ENCODE measurements at regions not wholly inside any gene's neighbourhood (a gene's known extent, or its start where the extent isn't known, plus 50 kb on each side); places are given as distances from the start of the nearest gene placed in this dataset.

- no peak for TF ChIP-seq CTCF (IDR thresholded peaks at IDR 0.05; ENCODE audit: unreplicated experiment)
- H3K9me3 Mint-ChIP-seq (ENCODE audit: low read depth) = peaks cover 4% of the 10 kb centered on the region
- no peaks in the 10 kb centered on the region for H3K36me3 Mint-ChIP-seq (ENCODE audit: insufficient read depth)
- no peak overlapping the region for H3K27ac Mint-ChIP-seq
- H3K4me1 Mint-ChIP-seq (ENCODE audit: low read depth) = peaks cover 19% of the 10 kb centered on the region
- H3K27me3 Mint-ChIP-seq = peaks cover 7% of the 10 kb centered on the region
- H3K4me3 Mint-ChIP-seq (ENCODE audit: low read depth) = no peak overlapping the region
- DNase-seq (ENCODE audit: low spot score, unreplicated experiment) = no peak
These were observed 157.2 kb downstream of the EDEM1 start for GRCh38 chr3:5344707-5345106.

- H3K27me3 Mint-ChIP-seq = peaks cover 3% of the 10 kb centered on the region
- DNase-seq (ENCODE audit: low spot score, unreplicated experiment) = no peak
- no peak overlapping the region for H3K27ac Mint-ChIP-seq
- H3K36me3 Mint-ChIP-seq (ENCODE audit: insufficient read depth) = no peaks in the 10 kb centered on the region
- TF ChIP-seq CTCF (IDR thresholded peaks at IDR 0.05; ENCODE audit: unreplicated experiment) = no peak
- H3K9me3 Mint-ChIP-seq (ENCODE audit: low read depth) = peaks cover 5% of the 10 kb centered on the region
- peaks cover 12% of the 10 kb centered on the region for H3K4me1 Mint-ChIP-seq (ENCODE audit: low read depth)
- H3K4me3 Mint-ChIP-seq (ENCODE audit: low read depth) = no peak overlapping the region
These were observed 160.0 kb downstream of the EDEM1 start for GRCh38 chr3:5347486-5347885.

- Mint-ChIP-seq H3K9me3 (ENCODE audit: low read depth) (peaks cover 5% of the 10 kb centered on the region), H3K27ac (no peak overlapping the region), H3K27me3 (peaks cover 3% of the 10 kb centered on the region), H3K36me3 (ENCODE audit: insufficient read depth) (no peaks in the 10 kb centered on the region), H3K4me3 (ENCODE audit: low read depth) (no peak overlapping the region), H3K4me1 (ENCODE audit: low read depth) (peaks cover 12% of the 10 kb centered on the region)
- TF ChIP-seq CTCF (IDR thresholded peaks at IDR 0.05; ENCODE audit: unreplicated experiment) = no peak
- DNase-seq (ENCODE audit: low spot score, unreplicated experiment) = no peak
These were observed 160.9 kb downstream of the EDEM1 start for GRCh38 chr3:5348229-5348902.

- no peak overlapping the region for H3K4me3 Mint-ChIP-seq (ENCODE audit: low read depth)
- no peak for TF ChIP-seq CTCF (IDR thresholded peaks at IDR 0.05; ENCODE audit: unreplicated experiment)
- H3K27me3 Mint-ChIP-seq = peaks cover 4% of the 10 kb centered on the region
- no peaks in the 10 kb centered on the region for H3K36me3 Mint-ChIP-seq (ENCODE audit: insufficient read depth)
- peaks cover 5% of the 10 kb centered on the region for H3K9me3 Mint-ChIP-seq (ENCODE audit: low read depth)
- H3K27ac Mint-ChIP-seq = no peak overlapping the region
- no peak for DNase-seq (ENCODE audit: low spot score, unreplicated experiment)
- H3K4me1 Mint-ChIP-seq (ENCODE audit: low read depth) = peaks cover 2% of the 10 kb centered on the region
These were observed 161.8 kb downstream of the EDEM1 start for GRCh38 chr3:5349343-5349742.

GRCh38 chr3:5357089-5357488 lies 169.6 kb downstream of the EDEM1 start:
- TF ChIP-seq CTCF (IDR thresholded peaks at IDR 0.05; ENCODE audit: unreplicated experiment) = no peak
- Mint-ChIP-seq H3K4me3 (ENCODE audit: low read depth) (no peak overlapping the region), H3K36me3 (ENCODE audit: insufficient read depth) (no peaks in the 10 kb centered on the region), H3K4me1 (ENCODE audit: low read depth) (peaks cover 2% of the 10 kb centered on the region), H3K9me3 (ENCODE audit: low read depth) (peaks cover 15% of the 10 kb centered on the region), H3K27me3 (peaks cover 4% of the 10 kb centered on the region), H3K27ac (no peak overlapping the region)
- no peak for DNase-seq (ENCODE audit: low spot score, unreplicated experiment)
